DMS 273 (cell line): ENCODE measurements at regions not wholly inside any gene's neighbourhood (a gene's known extent, or its start where the extent isn't known, plus 50 kb on each side); places are given as distances from the start of the nearest gene placed in this dataset.
"Not testable (repeated sequence)": the region's sequence is repeated elsewhere in the genome, so short reads cannot be mapped to it uniquely, and the experiment has no call there.

ENCODE experiments used
- DNase-seq: peaks from one replicate; lab custom pipeline; 2025; ENCODE audit not compliant: unreplicated experiment; lab: John Stamatoyannopoulos, UW

- DNase-seq = no peak
These were observed 1511.0 kb upstream of the SLC10A2 start for GRCh38 chr13:104577071-104577815.

- no peak for DNase-seq
These were observed 1505.6 kb upstream of the SLC10A2 start for GRCh38 chr13:104571893-104572229.

- peak; percentile 70 for DNase-seq
These were observed 1505.1 kb upstream of the SLC10A2 start for GRCh38 chr13:104571161-104571892.

- DNase-seq = no peak
These were observed 1500.9 kb upstream of the SLC10A2 start for GRCh38 chr13:104567114-104567513.

- no peak for DNase-seq
These were observed 1499.7 kb upstream of the SLC10A2 start for GRCh38 chr13:104565888-104566287.

- DNase-seq = no peak
These were observed 1487.7 kb upstream of the SLC10A2 start for GRCh38 chr13:104553896-104554295.

- no peak for DNase-seq
These were observed 1487.0 kb upstream of the SLC10A2 start for GRCh38 chr13:104553186-104553585.

GRCh38 chr13:104534847-104535246 lies 1468.6 kb upstream of the SLC10A2 start:
- DNase-seq = peak; percentile 40

- no peak for DNase-seq
These were observed 1465.9 kb upstream of the SLC10A2 start for GRCh38 chr13:104532132-104532531.

GRCh38 chr13:104530741-104531140 lies 1464.5 kb upstream of the SLC10A2 start:
- DNase-seq = no peak

GRCh38 chr13:104526561-104526960 lies 1460.3 kb upstream of the SLC10A2 start:
- no peak for DNase-seq

GRCh38 chr13:104525467-104525866 lies 1459.2 kb upstream of the SLC10A2 start:
- no peak for DNase-seq

GRCh38 chr13:104522235-104523072 lies 1456.2 kb upstream of the SLC10A2 start:
- DNase-seq = no peak

GRCh38 chr13:104510422-104510821 lies 1444.2 kb upstream of the SLC10A2 start:
- no peak for DNase-seq

- not testable (repeated sequence) for DNase-seq
These were observed 1427.3 kb upstream of the SLC10A2 start for GRCh38 chr13:104493502-104493901.

GRCh38 chr13:104491916-104492315 lies 1425.7 kb upstream of the SLC10A2 start:
- DNase-seq = no peak

- no peak for DNase-seq
These were observed 1420.8 kb upstream of the SLC10A2 start for GRCh38 chr13:104487006-104487405.

GRCh38 chr13:104485571-104485970 lies 1419.4 kb upstream of the SLC10A2 start:
- DNase-seq = no peak

- DNase-seq = no peak
These were observed 1417.4 kb upstream of the SLC10A2 start for GRCh38 chr13:104483631-104484030.

GRCh38 chr13:104477261-104477660 lies 1411.0 kb upstream of the SLC10A2 start:
- no peak for DNase-seq

- DNase-seq = no peak
These were observed 1407.7 kb upstream of the SLC10A2 start for GRCh38 chr13:104473936-104474335.

GRCh38 chr13:104466016-104466415 lies 1399.8 kb upstream of the SLC10A2 start:
- no peak for DNase-seq
